ENCODE measurements at regions not wholly inside any gene's neighbourhood (a gene's known extent, or its start where the extent isn't known, plus 50 kb on each side); places are given as distances from the start of the nearest gene placed in this dataset.
A peak's percentile ranks its signal among the peaks of the same experiment; 100 is the strongest.

- H3K4me2 ChIP-seq (ENCODE audit: insufficient read depth, low read length): no peak overlapping the region
These were observed 629.3 kb downstream of the ANXA1 start for GRCh38 chr9:73780916-73781315.

More at GRCh38 chr9:73780916-73781315, 629.3 kb downstream of the ANXA1 start:
- no peaks in the 10 kb centered on the region for H3K9me3 ChIP-seq (replicated peaks; ENCODE audit: control insufficient read depth, insufficient read depth, low read length)
- no TSS peak for BruUV-seq (replicated peaks)
- no peak for TF ChIP-seq JUN (IDR thresholded peaks at IDR 0.05; ENCODE audit: borderline replicate concordance, insufficient read depth, insufficient read length, low read depth)
- TF ChIP-seq, protein P1, sequence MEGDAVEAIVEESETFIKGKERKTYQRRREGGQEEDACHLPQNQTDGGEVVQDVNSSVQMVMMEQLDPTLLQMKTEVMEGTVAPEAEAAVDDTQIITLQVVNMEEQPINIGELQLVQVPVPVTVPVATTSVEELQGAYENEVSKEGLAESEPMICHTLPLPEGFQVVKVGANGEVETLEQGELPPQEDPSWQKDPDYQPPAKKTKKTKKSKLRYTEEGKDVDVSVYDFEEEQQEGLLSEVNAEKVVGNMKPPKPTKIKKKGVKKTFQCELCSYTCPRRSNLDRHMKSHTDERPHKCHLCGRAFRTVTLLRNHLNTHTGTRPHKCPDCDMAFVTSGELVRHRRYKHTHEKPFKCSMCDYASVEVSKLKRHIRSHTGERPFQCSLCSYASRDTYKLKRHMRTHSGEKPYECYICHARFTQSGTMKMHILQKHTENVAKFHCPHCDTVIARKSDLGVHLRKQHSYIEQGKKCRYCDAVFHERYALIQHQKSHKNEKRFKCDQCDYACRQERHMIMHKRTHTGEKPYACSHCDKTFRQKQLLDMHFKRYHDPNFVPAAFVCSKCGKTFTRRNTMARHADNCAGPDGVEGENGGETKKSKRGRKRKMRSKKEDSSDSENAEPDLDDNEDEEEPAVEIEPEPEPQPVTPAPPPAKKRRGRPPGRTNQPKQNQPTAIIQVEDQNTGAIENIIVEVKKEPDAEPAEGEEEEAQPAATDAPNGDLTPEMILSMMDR (IDR thresholded peaks at IDR 0.05; ENCODE audit: extremely low read depth in 1 of 2, insufficient read depth in 1 of 2, low read depth in 1 of 2, low read length in 2 of 2): no peak
- peak; percentile 27 for TF ChIP-seq FOS (IDR thresholded peaks at IDR 0.05; ENCODE audit: borderline replicate concordance, insufficient read depth, low read length)
- TF ChIP-seq GATA2 (IDR thresholded peaks at IDR 0.05; ENCODE audit: insufficient read depth, insufficient read length, low read depth, low read length): no peak
- TF ChIP-seq MYC (IDR thresholded peaks at IDR 0.05; ENCODE audit: low read depth, low read length): no peak
- TF ChIP-seq POLR2AphosphoS5 (IDR thresholded peaks at IDR 0.05; ENCODE audit: insufficient read depth, low read depth, low read length): no peak
- TF ChIP-seq, protein P2, sequence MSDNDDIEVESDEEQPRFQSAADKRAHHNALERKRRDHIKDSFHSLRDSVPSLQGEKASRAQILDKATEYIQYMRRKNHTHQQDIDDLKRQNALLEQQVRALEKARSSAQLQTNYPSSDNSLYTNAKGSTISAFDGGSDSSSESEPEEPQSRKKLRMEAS (IDR thresholded peaks at IDR 0.05; ENCODE audit: insufficient read depth, insufficient read length): no peak
- TF ChIP-seq EZH2 (IDR thresholded peaks at IDR 0.05; ENCODE audit: borderline replicate concordance, low read depth, low read length, severe bottlenecking): no peak
- no peak for TF ChIP-seq POLR2A (IDR thresholded peaks at IDR 0.05; ENCODE audit: low read depth, low read length)
- H3K79me2 ChIP-seq (ENCODE audit: control insufficient read depth, insufficient read depth, low read length): no peaks in the 10 kb centered on the region
- H3K27ac ChIP-seq (ENCODE audit: insufficient read depth, low read depth, low read length): no peak overlapping the region
- no peaks in the 10 kb centered on the region for H3K27me3 ChIP-seq (ENCODE audit: control insufficient read depth in 2 of 2, insufficient read depth in 2 of 2, low read length in 2 of 2)
- CTCF ChIA-PET: no interaction called here
- FAIRE-seq (no peak), DNase-seq (ENCODE audit: low read depth, low spot score) (no peak)
- no peak overlapping the region for H3K9ac ChIP-seq (replicated peaks; ENCODE audit: extremely low read depth, insufficient read depth, low read length)
- no peaks in the 10 kb centered on the region for H3K36me3 ChIP-seq (ENCODE audit: control insufficient read depth in 2 of 2, extremely low read depth in 1 of 2, insufficient read depth in 2 of 2, low read length in 2 of 2)
- H4K20me1 ChIP-seq (replicated peaks; ENCODE audit: control insufficient read depth, extremely low read depth, insufficient read depth, low read length): no peaks in the 10 kb centered on the region
- POLR2A ChIA-PET: no interaction called here
- intact Hi-C loops (cut with micrococcal nuclease) (no loop called here), dilution Hi-C loops (cut with MboI; ENCODE audit: extremely low pct_ligation_motif_present, low sequenced_read_pairs) (no loop called here)
- H3K4me3 ChIP-seq (replicated peaks in 1 of 3; ENCODE audit: insufficient read depth in 1 of 3, low read depth in 1 of 3, low read length in 3 of 3): no peak overlapping the region
- no peak overlapping the region for H2AFZ ChIP-seq (ENCODE audit: low read depth, low read length)
- no peaks in the 10 kb centered on the region for H3K9me1 ChIP-seq (replicated peaks; ENCODE audit: control insufficient read depth, extremely low read depth, insufficient read depth, low read length)
- no peaks in the 10 kb centered on the region for H3K4me1 ChIP-seq (ENCODE audit: control insufficient read depth, extremely low read depth, insufficient read depth, low read length)

All from endothelial cell of umbilical vein (primary cell).